ENCODE measurements at regions not wholly inside any gene's neighbourhood (a gene's known extent, or its start where the extent isn't known, plus 50 kb on each side); places are given as distances from the start of the nearest gene placed in this dataset.

DNA sequence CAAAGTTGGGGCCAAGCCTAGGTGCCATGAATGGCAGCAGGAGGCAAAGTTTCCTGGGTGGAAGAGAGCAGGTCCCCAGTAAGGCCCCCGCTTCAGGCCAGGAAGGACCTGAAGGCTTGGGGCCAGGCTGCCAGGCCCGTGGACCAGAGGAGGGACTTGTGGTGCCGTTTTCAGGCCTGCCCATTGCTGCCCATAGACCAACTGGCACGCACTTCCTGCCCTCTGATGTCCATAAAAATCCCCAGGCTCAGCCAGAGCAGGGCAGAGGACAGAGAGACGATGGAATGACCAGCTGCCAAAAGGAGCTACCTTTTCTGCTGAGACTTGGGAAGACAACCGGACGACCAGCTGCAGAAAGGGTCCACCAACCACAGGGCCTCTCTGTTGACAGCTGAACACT, 1205.5 kb downstream of the ARAP2 start:
- Histone ChIP-seq H2AFZ (no peak overlapping the region), H3K27me3 (replicated peaks; ENCODE audit: insufficient read depth) (no peaks in the 10 kb centered on the region), H3K36me3 (ENCODE audit: low read depth) (no peaks in the 10 kb centered on the region), H3K27ac (no peak overlapping the region), H3K9me2 (ENCODE audit: insufficient read depth) (no peaks in the 10 kb centered on the region), H3K4me1 (ENCODE audit: insufficient read depth) (no peaks in the 10 kb centered on the region), H3F3A (ENCODE audit: insufficient read depth) (no peaks in the 10 kb centered on the region), H3K79me2 (ENCODE audit: insufficient read depth) (no peaks in the 10 kb centered on the region), H3K4me3 (no peak overlapping the region), H3K9me3 (ENCODE audit: low read depth) (no peaks in the 10 kb centered on the region), H3K9ac (no peak overlapping the region), H3K4me2 (ENCODE audit: unreplicated experiment) (no peak overlapping the region), H4K20me1 (ENCODE audit: insufficient read depth) (no peaks in the 10 kb centered on the region)
- no peak for DNase-seq
- in situ Hi-C loops (cut with MboI), result no loop called here
- TF ChIP-seq EZH2phosphoT487 (IDR thresholded peaks at IDR 0.05; ENCODE audit: insufficient read depth, low read depth) (no peak), EZH2 (IDR thresholded peaks at IDR 0.05; ENCODE audit: insufficient read depth, poor library complexity, severe bottlenecking) (no peak)
- 20 to 29% methylated on average over 7 of the region's 7 CpGs for WGBS, 2 experiments (ENCODE audit: low coverage in 1 of 2, low lambda C conversion rate in 2 of 2, missing lambda C conversion rate in 2 of 2)

DNA sequence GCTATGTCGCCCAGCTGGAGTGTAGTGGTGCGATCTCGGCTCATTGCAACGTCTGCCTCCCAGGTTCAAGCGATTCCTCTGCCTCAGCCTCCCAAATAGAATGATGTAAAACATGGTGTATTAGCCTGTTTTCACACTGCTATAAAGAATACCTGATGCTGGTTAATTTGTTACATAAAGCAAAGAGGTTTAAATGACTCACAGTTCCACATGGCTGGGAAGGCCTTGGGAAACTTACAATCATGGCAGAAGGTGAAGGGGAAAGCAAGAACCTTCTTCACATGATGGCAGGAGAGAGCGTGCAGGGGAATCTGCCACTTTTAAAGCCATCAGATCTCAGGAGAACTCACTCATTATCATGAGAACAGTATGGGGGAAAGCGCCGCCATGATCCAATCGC, 1191.8 kb downstream of the ARAP2 start:
- H3K27me3 ChIP-seq (replicated peaks; ENCODE audit: insufficient read depth), result no peaks in the 10 kb centered on the region
- no peak for DNase-seq
- H3F3A ChIP-seq (ENCODE audit: insufficient read depth), result no peaks in the 10 kb centered on the region
- no peaks in the 10 kb centered on the region for H3K36me3 ChIP-seq (ENCODE audit: low read depth)
- no peaks in the 10 kb centered on the region for H3K79me2 ChIP-seq (ENCODE audit: insufficient read depth)
- no peak overlapping the region for H3K4me3 ChIP-seq
- no peak overlapping the region for H3K9ac ChIP-seq
- no peak overlapping the region for H2AFZ ChIP-seq
- 58 to 61% methylated on average over 9 of the region's 9 CpGs for WGBS, 2 experiments (ENCODE audit: low coverage in 1 of 2, low lambda C conversion rate in 2 of 2, missing lambda C conversion rate in 2 of 2)
- no peaks in the 10 kb centered on the region for H4K20me1 ChIP-seq (ENCODE audit: insufficient read depth)
- in situ Hi-C loops (cut with MboI), result no loop called here
- no peak for TF ChIP-seq EZH2phosphoT487 (IDR thresholded peaks at IDR 0.05; ENCODE audit: insufficient read depth, low read depth)
- no peak for TF ChIP-seq EZH2 (IDR thresholded peaks at IDR 0.05; ENCODE audit: insufficient read depth, poor library complexity, severe bottlenecking)
- H3K4me1 ChIP-seq (ENCODE audit: insufficient read depth), result no peaks in the 10 kb centered on the region
- H3K4me2 ChIP-seq (ENCODE audit: unreplicated experiment), result no peak overlapping the region
- no peaks in the 10 kb centered on the region for H3K9me3 ChIP-seq (ENCODE audit: low read depth)
- no peaks in the 10 kb centered on the region for H3K9me2 ChIP-seq (ENCODE audit: insufficient read depth)
- no peak overlapping the region for H3K27ac ChIP-seq

DNA sequence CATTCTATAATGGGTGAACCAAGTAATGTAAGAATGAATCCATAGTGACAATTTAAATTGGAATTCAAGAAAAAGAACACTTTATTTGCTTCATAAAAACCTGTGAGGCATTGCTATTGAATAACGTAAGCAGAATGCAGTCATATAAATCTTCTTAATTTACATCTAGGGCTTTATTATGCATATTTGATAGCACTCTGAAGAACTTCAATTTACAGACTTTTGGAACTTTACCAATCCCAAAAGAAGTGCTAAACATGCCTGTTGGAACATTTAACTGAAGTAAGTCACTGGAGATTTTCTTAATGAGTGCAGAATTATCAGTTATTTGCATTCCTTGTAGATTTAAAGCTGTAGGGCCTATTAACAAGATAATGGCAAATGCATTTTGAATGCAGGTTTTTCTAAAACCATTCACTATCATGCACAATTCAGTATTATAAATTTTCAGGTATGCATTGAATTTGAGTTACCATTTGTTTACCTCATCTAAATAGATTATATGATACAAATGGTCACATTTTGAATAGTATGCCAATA, 1181.2 kb downstream of the ARAP2 start:
- no peak for TF ChIP-seq EZH2 (IDR thresholded peaks at IDR 0.05; ENCODE audit: insufficient read depth, poor library complexity, severe bottlenecking)
- TF ChIP-seq EZH2phosphoT487 (IDR thresholded peaks at IDR 0.05; ENCODE audit: insufficient read depth, low read depth), result no peak

DNA sequence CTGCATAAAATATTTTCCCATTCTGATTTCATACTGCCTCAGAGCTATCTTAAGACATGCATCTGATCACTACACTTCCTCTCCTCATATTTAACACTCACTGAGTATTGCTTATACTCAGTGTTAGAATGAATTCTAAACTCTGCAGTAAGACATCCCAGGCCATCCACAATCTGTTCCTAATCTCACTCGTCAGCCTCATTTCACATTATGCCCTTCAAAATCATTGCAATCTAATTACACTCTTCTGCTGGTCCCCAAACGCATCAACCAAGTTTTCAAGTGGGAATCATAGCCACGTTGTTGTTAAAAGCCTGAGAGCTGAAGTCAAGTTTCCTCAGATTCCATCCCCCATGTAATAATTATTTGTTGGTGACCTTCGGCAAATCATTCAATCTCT, 1177.9 kb downstream of the ARAP2 start:
- H3F3A ChIP-seq (ENCODE audit: insufficient read depth), result no peaks in the 10 kb centered on the region
- 4 to 10% methylated on average over 4 of the region's 4 CpGs for WGBS, 2 experiments (ENCODE audit: low coverage in 1 of 2, low lambda C conversion rate in 2 of 2, missing lambda C conversion rate in 2 of 2)
- H2AFZ ChIP-seq, result no peak overlapping the region
- H3K27ac ChIP-seq, result no peak overlapping the region
- in situ Hi-C loops (cut with MboI), result no loop called here
- no peaks in the 10 kb centered on the region for H4K20me1 ChIP-seq (ENCODE audit: insufficient read depth)
- no peaks in the 10 kb centered on the region for H3K9me3 ChIP-seq (ENCODE audit: low read depth)
- H3K27me3 ChIP-seq (replicated peaks; ENCODE audit: insufficient read depth), result no peaks in the 10 kb centered on the region
- TF ChIP-seq EZH2phosphoT487 (IDR thresholded peaks at IDR 0.05; ENCODE audit: insufficient read depth, low read depth), result no peak
- TF ChIP-seq EZH2 (IDR thresholded peaks at IDR 0.05; ENCODE audit: insufficient read depth, poor library complexity, severe bottlenecking), result no peak
- H3K36me3 ChIP-seq (ENCODE audit: low read depth), result no peaks in the 10 kb centered on the region
- no peak overlapping the region for H3K9ac ChIP-seq
- no peaks in the 10 kb centered on the region for H3K79me2 ChIP-seq (ENCODE audit: insufficient read depth)
- H3K4me2 ChIP-seq (ENCODE audit: unreplicated experiment), result no peak overlapping the region
- DNase-seq, result no peak
- H3K9me2 ChIP-seq (ENCODE audit: insufficient read depth), result no peaks in the 10 kb centered on the region
- no peaks in the 10 kb centered on the region for H3K4me1 ChIP-seq (ENCODE audit: insufficient read depth)
- H3K4me3 ChIP-seq, result no peak overlapping the region

More for the DNA sequence above, 1181.2 kb downstream of the ARAP2 start:
- H3K9me2 ChIP-seq (ENCODE audit: insufficient read depth), result no peaks in the 10 kb centered on the region
- no peak for DNase-seq
- no peak overlapping the region for H3K9ac ChIP-seq
- H3F3A ChIP-seq (ENCODE audit: insufficient read depth), result no peaks in the 10 kb centered on the region
- H3K27ac ChIP-seq, result no peak overlapping the region
- H3K36me3 ChIP-seq (ENCODE audit: low read depth), result no peaks in the 10 kb centered on the region
- H4K20me1 ChIP-seq (ENCODE audit: insufficient read depth), result no peaks in the 10 kb centered on the region
- no peaks in the 10 kb centered on the region for H3K27me3 ChIP-seq (replicated peaks; ENCODE audit: insufficient read depth)
- in situ Hi-C loops (cut with MboI), result no loop called here
- WGBS, 2 experiments (ENCODE audit: low coverage in 1 of 2, low lambda C conversion rate in 2 of 2, missing lambda C conversion rate in 2 of 2), result 18% methylated on average over 1 of the region's 1 CpG
- no peaks in the 10 kb centered on the region for H3K9me3 ChIP-seq (ENCODE audit: low read depth)
- no peaks in the 10 kb centered on the region for H3K79me2 ChIP-seq (ENCODE audit: insufficient read depth)
- no peak overlapping the region for H3K4me2 ChIP-seq (ENCODE audit: unreplicated experiment)
- H3K4me1 ChIP-seq (ENCODE audit: insufficient read depth), result no peaks in the 10 kb centered on the region
- H3K4me3 ChIP-seq, result no peak overlapping the region
- no peak overlapping the region for H2AFZ ChIP-seq

DNA sequence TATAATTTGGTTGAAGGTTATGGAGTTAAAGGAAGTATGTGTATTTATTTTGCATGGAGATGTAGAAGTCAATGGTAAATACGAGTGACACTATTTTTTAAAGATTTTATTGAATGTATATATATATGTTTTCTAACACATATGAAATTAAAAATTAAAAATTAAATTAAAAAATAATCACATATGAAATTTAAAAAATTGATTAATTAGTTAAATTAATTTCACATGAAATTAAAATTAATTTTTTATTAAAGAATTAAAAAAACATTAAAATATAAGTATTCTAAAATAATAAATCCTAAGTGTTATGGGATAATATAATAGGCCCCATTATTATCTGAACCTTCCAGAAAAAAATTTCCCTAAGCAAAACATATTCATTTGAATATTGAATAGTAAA, 1163.5 kb downstream of the ARAP2 start:
- WGBS, 2 experiments (ENCODE audit: low coverage in 1 of 2, low lambda C conversion rate in 2 of 2, missing lambda C conversion rate in 2 of 2), result 7 to 9% methylated on average over 1 of the region's 1 CpG
- DNase-seq, result no peak
- H3K4me1 ChIP-seq (ENCODE audit: insufficient read depth), result no peaks in the 10 kb centered on the region
- H3F3A ChIP-seq (ENCODE audit: insufficient read depth), result no peaks in the 10 kb centered on the region
- no peak overlapping the region for H3K9ac ChIP-seq
- no peak overlapping the region for H3K27ac ChIP-seq
- no peak overlapping the region for H3K4me2 ChIP-seq (ENCODE audit: unreplicated experiment)
- no peaks in the 10 kb centered on the region for H3K9me3 ChIP-seq (ENCODE audit: low read depth)
- in situ Hi-C loops (cut with MboI), result no loop called here
- TF ChIP-seq EZH2phosphoT487 (IDR thresholded peaks at IDR 0.05; ENCODE audit: insufficient read depth, low read depth) (no peak), EZH2 (IDR thresholded peaks at IDR 0.05; ENCODE audit: insufficient read depth, poor library complexity, severe bottlenecking) (no peak)
- H3K36me3 ChIP-seq (ENCODE audit: low read depth), result no peaks in the 10 kb centered on the region
- H3K79me2 ChIP-seq (ENCODE audit: insufficient read depth), result no peaks in the 10 kb centered on the region
- H4K20me1 ChIP-seq (ENCODE audit: insufficient read depth), result no peaks in the 10 kb centered on the region
- H3K4me3 ChIP-seq, result no peak overlapping the region
- no peaks in the 10 kb centered on the region for H3K9me2 ChIP-seq (ENCODE audit: insufficient read depth)
- H2AFZ ChIP-seq, result no peak overlapping the region
- no peaks in the 10 kb centered on the region for H3K27me3 ChIP-seq (replicated peaks; ENCODE audit: insufficient read depth)
